Natural killer cell (primary cell): ENCODE measurements at regions not wholly inside any gene's neighbourhood (a gene's known extent, or its start where the extent isn't known, plus 50 kb on each side); places are given as distances from the start of the nearest gene placed in this dataset.

Experiments used
- ATAC-seq, 3 donors: fragments of 150-1000 bp in 2 of 3; fragments of 200-7000 bp in 1 of 3; cut with Tn5 transposase; 1 replicate in 1 of 3; 2 replicates in 2 of 3; pipeline ENCODE4 v1.10.0; 2021; ENCODE audit warnings: mild to moderate bottlenecking in 2 of 3, moderate library complexity in 2 of 3
- DNase-seq, 2 donors: peaks; one replicate each; pipeline versions ENCODE4 v3.0.0 to v3.0.0-alpha.2; 2013 to 2021; ENCODE audit warnings: mixed read lengths in 1 of 2
- H3K27ac ChIP-seq: one replicate; pipeline ENCODE4 v1.5.1; 2013; ENCODE audit warnings: mild to moderate bottlenecking, low read length
- H3K27me3 ChIP-seq: one replicate; pipeline ENCODE4 v1.6.1; 2013; ENCODE audit warnings: low read length; ENCODE audit not compliant: control insufficient read depth, insufficient read depth
- H3K36me3 ChIP-seq: one replicate; pipeline ENCODE4 v1.6.1; 2013; ENCODE audit warnings: low read length; ENCODE audit not compliant: control insufficient read depth, insufficient read depth
- H3K4me1 ChIP-seq: one replicate; pipeline ENCODE4 v1.6.1; 2013; ENCODE audit warnings: low read length; ENCODE audit not compliant: control insufficient read depth, insufficient read depth
- H3K4me3 ChIP-seq: one replicate; pipeline ENCODE4 v1.5.1; 2013; ENCODE audit warnings: low read length
- H3K9me3 ChIP-seq: one replicate; pipeline ENCODE4 v1.6.1; 2013; ENCODE audit warnings: low read length; ENCODE audit not compliant: control insufficient read depth, insufficient read depth
- H3K27ac Mint-ChIP-seq, 2 donors: one replicate each; pipeline ENCODE4 v1.8.0; 2022; ENCODE audit warnings: mild to moderate bottlenecking in 2 of 2, mixed read lengths in 2 of 2, moderate library complexity in 1 of 2
- H3K27me3 Mint-ChIP-seq, 2 donors: one replicate each; pipeline ENCODE4 v1.8.0; 2022; ENCODE audit warnings: low read depth in 2 of 2, mixed read lengths in 2 of 2
- H3K36me3 Mint-ChIP-seq: one replicate; pipeline ENCODE4 v1.8.0; 2022; ENCODE audit warnings: mixed read lengths
- H3K4me1 Mint-ChIP-seq, 2 donors: one replicate each; pipeline ENCODE4 v1.8.0; 2022; ENCODE audit warnings: mixed read lengths in 2 of 2
- H3K4me3 Mint-ChIP-seq: one replicate; pipeline ENCODE4 v1.8.0; 2022; ENCODE audit warnings: mild to moderate bottlenecking, moderate library complexity, mixed read lengths
- H3K9me3 Mint-ChIP-seq, 2 donors: one replicate each; pipeline ENCODE4 v1.8.0; 2022; ENCODE audit warnings: mixed read lengths in 2 of 2
- WGBS: methylation state at CpG from one replicate; pipeline ENCODE4 v1.1.7; 2013; ENCODE audit warnings: missing lambda C conversion rate; ENCODE audit not compliant: insufficient coverage; 5-methylcytosine and 5-hydroxymethylcytosine counted together
- intact Hi-C: fragments of 100-400 bp; cut with micrococcal nuclease; formaldehyde crosslinking; loops from one replicate; pipeline ENCODE4 v1.14.2; 2022
- TF ChIP-seq, protein P1 (sequence below): fragments of 200-600 bp; IDR thresholded peaks from one replicate; pipeline ENCODE4 v1.8.0; 2022; ENCODE audit warnings: antibody characterized with exemption

- DNase-seq: no peak
- H3K27ac ChIP-seq: no peak overlapping the region
- no peak for ATAC-seq
- TF ChIP-seq, protein P1, sequence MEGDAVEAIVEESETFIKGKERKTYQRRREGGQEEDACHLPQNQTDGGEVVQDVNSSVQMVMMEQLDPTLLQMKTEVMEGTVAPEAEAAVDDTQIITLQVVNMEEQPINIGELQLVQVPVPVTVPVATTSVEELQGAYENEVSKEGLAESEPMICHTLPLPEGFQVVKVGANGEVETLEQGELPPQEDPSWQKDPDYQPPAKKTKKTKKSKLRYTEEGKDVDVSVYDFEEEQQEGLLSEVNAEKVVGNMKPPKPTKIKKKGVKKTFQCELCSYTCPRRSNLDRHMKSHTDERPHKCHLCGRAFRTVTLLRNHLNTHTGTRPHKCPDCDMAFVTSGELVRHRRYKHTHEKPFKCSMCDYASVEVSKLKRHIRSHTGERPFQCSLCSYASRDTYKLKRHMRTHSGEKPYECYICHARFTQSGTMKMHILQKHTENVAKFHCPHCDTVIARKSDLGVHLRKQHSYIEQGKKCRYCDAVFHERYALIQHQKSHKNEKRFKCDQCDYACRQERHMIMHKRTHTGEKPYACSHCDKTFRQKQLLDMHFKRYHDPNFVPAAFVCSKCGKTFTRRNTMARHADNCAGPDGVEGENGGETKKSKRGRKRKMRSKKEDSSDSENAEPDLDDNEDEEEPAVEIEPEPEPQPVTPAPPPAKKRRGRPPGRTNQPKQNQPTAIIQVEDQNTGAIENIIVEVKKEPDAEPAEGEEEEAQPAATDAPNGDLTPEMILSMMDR: no peak
- Mint-ChIP-seq H3K9me3 (no peaks in the 10 kb centered on the region), H3K27me3 (peaks cover 6 to 38% of the 10 kb centered on the region in 2 donors), H3K4me1 (no peaks in the 10 kb centered on the region), H3K4me3 (no peak overlapping the region), H3K27ac (no peak overlapping the region), H3K36me3 (no peaks in the 10 kb centered on the region)
- H3K4me3 ChIP-seq: no peak overlapping the region
- intact Hi-C loops: no loop called here
- WGBS: 74% methylated on average over 8 of the region's 9 CpGs
- no peaks in the 10 kb centered on the region for H3K36me3 ChIP-seq
- H3K9me3 ChIP-seq: no peaks in the 10 kb centered on the region
- no peaks in the 10 kb centered on the region for H3K4me1 ChIP-seq
- no peaks in the 10 kb centered on the region for H3K27me3 ChIP-seq
These were observed 59.4 kb upstream of the SIX2 start for GRCh38 chr2:45068571-45069140.

DNA sequence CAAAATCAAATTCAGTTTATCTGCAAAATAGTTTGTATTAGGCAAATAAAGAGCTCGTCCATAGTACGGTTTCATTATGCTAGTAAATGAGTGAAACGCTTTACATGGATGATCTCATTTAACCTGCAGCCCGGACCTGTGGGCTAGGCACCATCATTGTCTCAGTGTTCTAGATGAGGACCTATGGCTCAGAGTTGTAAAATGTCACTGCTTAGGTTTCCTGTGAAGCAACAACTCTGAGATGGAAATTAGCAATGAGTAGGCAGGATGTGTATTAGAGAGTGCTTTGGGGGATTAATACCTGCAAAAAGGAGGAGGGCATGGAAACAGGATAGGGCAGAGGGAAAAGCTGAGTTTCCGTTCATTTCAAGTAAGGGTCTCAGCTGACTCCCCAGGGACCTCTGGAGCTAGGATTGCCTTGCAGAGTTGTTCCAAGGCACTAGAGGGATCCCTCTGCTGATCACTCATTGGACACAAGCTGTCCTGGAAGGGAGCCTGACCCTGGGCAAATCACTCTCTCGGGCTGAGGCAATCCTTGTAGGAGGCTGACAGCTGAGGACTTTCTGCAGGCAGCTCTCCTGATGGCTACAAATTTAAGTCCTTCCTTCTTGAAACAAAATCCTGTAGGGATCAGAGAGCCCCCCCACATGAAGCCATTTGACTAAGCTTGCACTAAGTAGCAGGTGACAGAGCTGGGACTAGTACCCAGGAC lies 58.8 kb upstream of the SIX2 start:
- Mint-ChIP-seq H3K27ac (no peak overlapping the region), H3K36me3 (no peaks in the 10 kb centered on the region), H3K4me1 (no peaks in the 10 kb centered on the region), H3K9me3 (no peaks in the 10 kb centered on the region), H3K4me3 (no peak overlapping the region), H3K27me3 (peaks cover 6 to 38% of the 10 kb centered on the region in 2 donors)
- no peaks in the 10 kb centered on the region for H3K36me3 ChIP-seq
- no peaks in the 10 kb centered on the region for H3K4me1 ChIP-seq
- ATAC-seq: no peak
- TF ChIP-seq, protein P1: no peak
- no peak overlapping the region for H3K27ac ChIP-seq
- no peak overlapping the region for H3K4me3 ChIP-seq
- DNase-seq: no peak
- no peaks in the 10 kb centered on the region for H3K27me3 ChIP-seq
- 87% methylated on average over 6 of the region's 6 CpGs for WGBS
- no peaks in the 10 kb centered on the region for H3K9me3 ChIP-seq
- intact Hi-C loops: no loop called here
